ENCODE measurements at regions not wholly inside any gene's neighbourhood (a gene's known extent, or its start where the extent isn't known, plus 50 kb on each side); places are given as distances from the start of the nearest gene placed in this dataset.
"Not testable (repeated sequence)": the region's sequence is repeated elsewhere in the genome, so short reads cannot be mapped to it uniquely, and the experiment has no call there.

DNA sequence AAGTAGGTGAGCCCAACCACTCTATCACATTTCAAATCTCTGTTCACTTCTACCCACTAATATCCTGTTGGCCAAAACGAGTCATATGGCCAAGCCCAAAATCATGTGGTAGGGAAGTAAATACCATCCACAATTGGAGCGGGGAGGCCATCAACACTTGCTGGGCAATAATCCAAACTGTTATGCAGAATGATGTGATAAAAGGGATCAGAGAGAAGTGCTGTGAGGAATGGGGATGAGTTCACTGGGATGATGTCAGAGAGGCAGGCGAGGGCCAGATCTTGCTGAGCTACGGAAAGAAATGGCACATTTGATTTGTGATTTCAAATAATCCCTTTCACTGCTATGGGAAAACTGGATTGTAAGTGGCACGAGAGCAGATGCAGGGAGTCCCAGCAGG, 188.4 kb downstream of the NPIPA8 start:
- DNase-seq: not testable (repeated sequence)

DNA sequence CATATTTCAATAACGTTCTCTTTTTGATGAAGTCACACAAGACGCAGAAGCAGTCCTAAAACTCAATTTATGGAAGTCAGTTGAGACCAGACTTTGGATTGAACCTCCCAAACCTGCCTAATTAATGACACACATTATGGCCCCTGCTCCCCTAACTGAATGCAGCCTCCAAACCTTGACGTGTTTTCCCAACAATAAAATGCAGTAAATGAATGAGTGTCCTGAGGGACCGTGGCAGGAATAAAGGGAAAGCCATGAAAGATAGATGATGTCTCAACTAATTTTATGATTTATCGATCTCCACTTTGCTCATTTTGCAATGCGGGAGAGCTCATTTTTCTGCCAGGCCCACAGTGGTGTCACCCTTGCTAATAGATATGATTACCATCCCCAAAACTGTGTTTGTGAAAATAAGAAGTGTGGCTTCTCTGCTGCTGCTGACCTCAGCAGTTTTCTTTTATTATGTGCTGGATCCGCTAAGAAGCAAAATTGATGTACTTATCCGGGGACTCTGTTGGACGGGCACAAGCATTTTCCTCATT, 189.9 kb downstream of the NPIPA8 start:
- DNase-seq: not testable (repeated sequence)

- not testable (repeated sequence) for DNase-seq
Observed at GRCh38 chr16:18142066-18142465, 194.5 kb downstream of the NPIPA8 start.

GRCh38 chr16:18136288-18136687, 200.2 kb downstream of the NPIPA8 start:
- not testable (repeated sequence) for DNase-seq

GRCh38 chr16:18135024-18135423, 201.5 kb downstream of the NPIPA8 start:
- not testable (repeated sequence) for DNase-seq

- not testable (repeated sequence) for DNase-seq
Observed at GRCh38 chr16:18131587-18131986, 204.9 kb downstream of the NPIPA8 start.

DNA sequence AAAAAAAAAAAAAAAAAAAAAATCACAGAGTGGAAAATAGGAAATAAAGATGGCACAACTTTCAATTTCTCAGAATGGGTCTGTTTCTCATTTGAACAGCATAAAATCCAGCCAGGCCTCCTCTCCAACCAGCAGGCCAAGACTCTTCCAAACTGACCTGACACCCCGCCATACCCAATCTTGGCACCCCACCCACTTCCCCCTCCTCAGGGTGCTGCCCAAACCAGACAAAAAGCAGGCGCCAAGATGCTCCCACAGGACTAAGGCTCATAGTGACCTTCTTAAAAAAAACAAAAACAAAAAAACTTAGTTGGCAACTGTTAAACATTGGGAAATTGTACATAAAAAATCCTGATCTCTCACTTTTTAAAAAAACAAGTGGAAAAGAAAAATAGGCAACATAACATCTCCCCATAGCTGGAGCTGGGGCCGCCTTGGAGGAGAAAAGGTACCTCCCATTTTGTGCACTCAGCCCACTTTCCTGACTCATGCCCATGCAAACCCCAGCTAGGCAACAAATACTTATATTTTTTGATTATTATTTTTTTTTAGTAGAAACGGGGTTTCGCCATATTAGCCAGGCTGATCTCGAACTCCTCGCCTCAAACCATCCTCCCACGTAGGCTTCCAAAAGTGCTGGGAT, 205.9 kb downstream of the NPIPA8 start:
- DNase-seq: not testable (repeated sequence)

GRCh38 chr16:18127033-18127432, 209.5 kb downstream of the NPIPA8 start:
- not testable (repeated sequence) for DNase-seq

GRCh38 chr16:18119092-18119491, 217.4 kb downstream of the NPIPA8 start:
- DNase-seq: not testable (repeated sequence)

- DNase-seq: not testable (repeated sequence)
Observed at GRCh38 chr16:18118684-18119083, 217.9 kb downstream of the NPIPA8 start.

- not testable (repeated sequence) for DNase-seq
Observed at GRCh38 chr16:18118071-18118470, 218.5 kb downstream of the NPIPA8 start.

DNA sequence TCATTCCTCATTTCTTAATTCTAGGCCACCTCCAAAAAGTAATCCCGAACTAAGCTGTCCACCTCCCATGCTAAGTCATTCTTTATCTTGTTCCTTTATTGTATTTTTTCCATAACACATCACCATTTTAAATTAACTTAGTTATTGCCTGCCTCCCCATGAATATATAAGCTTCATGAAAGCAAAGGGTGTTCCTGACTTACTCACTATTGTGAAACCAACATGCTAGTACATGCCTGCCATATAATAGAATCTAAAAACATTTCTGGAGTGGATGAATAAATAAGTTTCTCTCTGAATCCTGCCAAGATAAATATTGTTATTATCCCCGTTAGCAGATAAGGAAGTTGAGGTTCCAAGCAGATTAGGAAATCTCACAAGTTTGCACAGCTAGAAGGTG, 232.1 kb downstream of the NPIPA8 start:
- not testable (repeated sequence) for DNase-seq

- DNase-seq: not testable (repeated sequence)
Observed at GRCh38 chr16:18101077-18101476, 235.5 kb downstream of the NPIPA8 start.

- DNase-seq: not testable (repeated sequence)
Observed at GRCh38 chr16:18092605-18093004, 243.9 kb downstream of the NPIPA8 start.

- not testable (repeated sequence) for DNase-seq
Observed at GRCh38 chr16:18080658-18081363, 255.7 kb downstream of the NPIPA8 start.

- not testable (repeated sequence) for DNase-seq
Observed at GRCh38 chr16:18077910-18078309, 258.6 kb downstream of the NPIPA8 start.

DNA sequence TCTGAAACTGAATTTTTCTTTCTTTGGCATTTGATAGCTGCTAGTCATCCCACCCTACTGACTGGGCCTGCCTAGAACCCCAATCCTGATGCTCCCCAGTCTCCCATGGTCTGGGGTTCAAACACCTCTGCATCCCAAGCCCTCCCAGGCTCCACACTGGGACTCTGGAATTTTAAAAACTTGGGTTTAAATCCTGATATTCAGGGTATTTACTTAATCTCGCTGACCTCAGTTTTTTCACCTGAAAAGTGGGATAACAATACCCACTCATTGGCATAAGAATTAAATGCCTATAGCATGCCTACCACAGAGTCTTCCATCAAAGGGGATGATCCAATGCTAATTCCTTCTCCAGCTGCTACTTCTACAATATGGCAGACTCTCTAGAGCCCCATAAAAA, 264.4 kb downstream of the NPIPA8 start:
- DNase-seq: no peak

DNA sequence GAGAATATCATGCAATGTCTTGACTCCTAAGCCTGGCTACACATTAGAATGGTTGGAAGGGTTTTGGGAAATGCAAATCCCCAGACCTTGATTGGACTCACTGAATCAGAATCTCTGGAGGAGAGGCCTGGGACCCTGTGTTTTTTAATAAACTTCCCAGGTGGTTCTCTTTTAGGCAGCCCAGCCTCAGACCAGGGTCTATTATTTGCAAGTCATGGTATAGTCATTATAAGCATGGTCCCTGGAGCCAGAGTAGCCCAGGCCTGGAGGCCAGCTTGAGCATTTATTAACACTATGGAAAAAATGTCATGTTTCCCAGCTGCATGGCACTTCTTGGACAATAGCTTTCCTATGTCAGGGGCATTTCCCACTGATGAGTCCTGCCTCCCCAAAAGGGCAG, 266.9 kb downstream of the NPIPA8 start:
- DNase-seq: no peak

DNA sequence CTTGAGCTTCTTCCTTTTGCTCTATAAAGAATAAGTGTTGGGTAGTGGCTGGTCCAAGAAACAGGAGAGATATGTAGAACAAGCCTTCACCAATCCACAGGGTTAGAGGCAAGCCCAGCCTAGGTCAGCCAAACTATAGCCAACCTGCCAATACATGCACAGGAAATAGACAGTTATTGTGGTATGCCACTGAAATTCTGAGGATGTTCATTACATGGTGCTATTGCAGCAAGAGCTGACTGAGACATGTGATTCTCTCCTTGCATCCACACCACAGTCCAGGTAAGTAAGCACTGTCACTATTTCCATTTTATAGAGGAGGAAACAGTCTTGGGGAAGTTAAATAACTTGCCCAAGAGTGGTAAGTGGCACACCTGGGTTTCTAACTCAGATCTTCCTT, 268.1 kb downstream of the NPIPA8 start:
- no peak for DNase-seq

- peak; percentile 6 for DNase-seq
Observed at GRCh38 chr16:18062713-18063112, 273.8 kb downstream of the NPIPA8 start.

DNA sequence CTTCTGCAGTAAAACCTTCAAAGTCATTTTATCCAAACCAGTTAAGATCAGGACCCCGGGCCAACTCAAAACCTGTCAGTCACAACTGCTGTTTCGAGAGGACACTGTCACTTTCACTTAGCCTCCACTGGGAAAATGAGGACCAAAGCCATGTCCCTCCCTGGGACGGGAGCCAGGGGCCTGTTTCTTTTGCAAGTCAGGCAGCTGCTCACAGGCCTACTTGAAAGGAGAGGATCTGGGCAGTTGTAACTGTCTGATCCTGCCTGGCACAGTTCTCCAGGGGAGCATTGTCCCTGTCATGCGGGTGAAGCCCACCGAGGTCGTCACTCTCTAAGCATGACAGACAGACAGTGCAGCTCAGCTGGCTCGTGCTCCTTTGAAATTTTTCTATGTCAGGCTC, 276.2 kb downstream of the NPIPA8 start:
- no peak for DNase-seq

DNA sequence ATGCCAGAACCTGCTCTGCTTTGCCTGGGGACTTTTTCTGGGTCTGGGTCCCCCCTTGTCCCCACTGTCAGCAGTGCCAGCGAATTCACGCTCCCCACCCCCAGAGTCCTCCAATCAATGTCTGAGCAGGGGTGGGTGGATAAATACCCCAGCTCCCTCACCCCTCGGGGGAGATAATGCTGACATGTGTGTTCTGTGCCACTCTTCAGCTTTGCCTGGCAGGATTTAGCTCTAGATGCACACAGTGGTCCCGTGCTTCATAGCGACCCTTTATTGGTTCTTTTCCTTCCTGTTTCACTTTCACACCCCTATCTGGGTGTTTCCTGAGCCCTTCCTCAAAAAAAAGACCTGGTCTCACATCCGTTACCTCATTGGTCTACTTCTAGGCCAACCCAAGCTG, 277.0 kb downstream of the NPIPA8 start:
- no peak for DNase-seq

DNA sequence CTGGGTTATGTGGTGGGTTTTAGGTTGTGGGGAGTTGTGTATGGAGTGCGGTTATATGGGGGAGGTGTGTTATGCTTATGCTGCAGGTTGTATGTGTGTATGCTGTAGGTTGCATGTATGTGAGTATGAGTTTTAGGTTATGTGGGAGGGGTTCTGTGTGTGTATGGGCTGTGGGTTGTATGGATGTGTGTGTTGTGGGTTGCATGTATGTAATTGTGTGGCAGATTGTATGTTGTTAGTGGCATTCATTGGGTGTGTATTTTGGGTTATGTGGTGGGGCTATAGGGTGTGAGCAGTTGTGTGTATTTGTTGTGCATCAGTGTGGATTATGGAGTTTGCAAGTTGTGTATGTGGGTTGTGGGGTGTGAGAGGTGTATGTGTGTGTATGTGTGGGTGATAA, 277.4 kb downstream of the NPIPA8 start:
- DNase-seq: no peak

DNA sequence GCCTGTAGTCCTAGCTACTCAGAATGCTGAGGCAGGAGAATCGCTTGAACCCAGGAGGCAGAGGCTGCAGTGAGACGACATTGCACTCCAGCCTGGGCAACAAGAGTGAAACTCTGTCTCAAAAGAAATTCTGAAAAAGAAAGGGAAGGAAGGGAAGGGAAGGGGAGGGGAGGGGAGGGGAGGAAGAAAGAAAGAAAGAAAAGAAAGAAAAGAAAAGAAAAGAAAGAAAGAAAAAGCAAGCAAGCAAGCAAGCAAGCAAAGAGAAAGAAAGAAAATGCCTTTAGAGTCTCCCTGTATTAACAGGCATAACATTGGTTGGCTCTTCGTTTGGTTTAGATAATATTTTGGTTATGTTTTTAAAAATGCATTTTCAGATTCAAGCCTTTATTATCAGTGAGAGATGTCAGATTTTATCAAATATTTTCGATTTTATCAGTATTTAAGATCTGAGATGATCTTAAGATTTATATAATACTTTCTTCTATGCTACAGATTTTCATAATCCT, 281.1 kb downstream of the NPIPA8 start:
- DNase-seq: no peak

Data from DMS153 (cell line).